WTC11 (cell line): ENCODE measurements at regions not wholly inside any gene's neighbourhood (a gene's known extent, or its start where the extent isn't known, plus 50 kb on each side); places are given as distances from the start of the nearest gene placed in this dataset.

Experiments used
- ATAC-seq: fragments of 200-7000 bp; cut with Tn5 transposase; 2 replicates; pipeline ENCODE4 v1.10.0; 2021; ENCODE audit warnings: mild to moderate bottlenecking, moderate library complexity
- CTCF ChIA-PET: fragments of 300-600 bp; sonication (Branson Sonifier 250); formaldehyde crosslinking; loops from one replicate; lab custom pipeline; 2021; ENCODE audit warnings: antibody characterized with exemption; lab: Charles Lee
- POLR2A ChIA-PET: fragments of 350-600 bp; sonication (Branson Sonifier 250); formaldehyde crosslinking; loops from one replicate; lab custom pipeline; 2021; ENCODE audit warnings: antibody characterized with exemption; lab: Charles Lee
- DNase-seq: peaks from one replicate; pipeline ENCODE4 v3.0.0; 2021; ENCODE audit warnings: low spot score
- H3K27ac Mint-ChIP-seq: 2 replicates; pipeline ENCODE4 v1.8.0; 2021; ENCODE audit warnings: mixed read lengths
- H3K27me3 Mint-ChIP-seq: 2 replicates; pipeline ENCODE4 v1.8.0; 2021; ENCODE audit warnings: low read depth, mild to moderate bottlenecking, moderate library complexity, mixed read lengths
- H3K36me3 Mint-ChIP-seq: 2 replicates; pipeline ENCODE4 v1.8.0; 2021; ENCODE audit warnings: mixed read lengths
- H3K4me1 Mint-ChIP-seq: 2 replicates; pipeline ENCODE4 v1.8.0; 2022; ENCODE audit warnings: mixed read lengths
- H3K4me3 Mint-ChIP-seq: 2 replicates; pipeline ENCODE4 v1.8.0; 2021; ENCODE audit warnings: mild to moderate bottlenecking, moderate library complexity, mixed read lengths
- H3K9me3 Mint-ChIP-seq: 2 replicates; pipeline ENCODE4 v1.8.0; 2021; ENCODE audit warnings: mixed read lengths
- AR ChIP-seq: fragments of 250-450 bp; sonication (Bioruptor Pico); IDR thresholded peaks from 2 replicates; pipeline ENCODE4 v1.9.0; 2021; ENCODE audit warnings: mild to moderate bottlenecking
- ESRRA ChIP-seq: sonication (generic); formaldehyde crosslinking; IDR thresholded peaks from 2 replicates; pipeline ENCODE4 v1.8.1; 2022; ENCODE audit warnings: mild to moderate bottlenecking, missing genetic modification reagents, borderline replicate concordance
- ETV6 ChIP-seq: sonication (generic); formaldehyde crosslinking; IDR thresholded peaks from 2 replicates; pipeline ENCODE4 v1.8.1; 2022; ENCODE audit warnings: mild to moderate bottlenecking, missing genetic modification reagents
- FOXP1 ChIP-seq: sonication (generic); formaldehyde crosslinking; IDR thresholded peaks from 2 replicates; pipeline ENCODE4 v1.8.0; 2022; ENCODE audit warnings: missing genetic modification reagents, mild to moderate bottlenecking, moderate library complexity, borderline replicate concordance
- MXD4 ChIP-seq: fragments of 250-450 bp; sonication (Bioruptor Pico); IDR thresholded peaks from 2 replicates; pipeline ENCODE4 v1.8.0; 2021; ENCODE audit warnings: mild to moderate bottlenecking, moderate library complexity, borderline replicate concordance
- NR2C2 ChIP-seq: sonication (generic); formaldehyde crosslinking; IDR thresholded peaks from 2 replicates; pipeline ENCODE4 v1.8.0; 2022; ENCODE audit warnings: mild to moderate bottlenecking, missing genetic modification reagents
- SOX15 ChIP-seq: fragments of 250-450 bp; sonication (Bioruptor Pico); IDR thresholded peaks from 2 replicates; pipeline ENCODE4 v1.9.0; 2021; ENCODE audit warnings: mild to moderate bottlenecking
- STAT6 ChIP-seq: sonication (generic); formaldehyde crosslinking; conservative IDR thresholded peaks from 2 replicates; pipeline ENCODE4 v1.8.1; 2023; ENCODE audit warnings: mild to moderate bottlenecking, low read depth, missing genetic modification reagents, moderate library complexity
- TEAD4 ChIP-seq: sonication (generic); formaldehyde crosslinking; IDR thresholded peaks from 2 replicates; pipeline ENCODE4 v1.8.0; 2022; ENCODE audit warnings: mild to moderate bottlenecking, missing genetic modification reagents
- ZNF317 ChIP-seq: sonication (generic); formaldehyde crosslinking; IDR thresholded peaks from 2 replicates; pipeline ENCODE4 v1.8.1; 2023; ENCODE audit warnings: low read depth, mild to moderate bottlenecking, moderate library complexity, missing genetic modification reagents, borderline replicate concordance
- ZNF396 ChIP-seq: fragments of 250-450 bp; sonication (Bioruptor Pico); IDR thresholded peaks from 2 replicates; pipeline ENCODE4 v1.8.0; 2021; ENCODE audit warnings: mild to moderate bottlenecking, moderate library complexity, borderline replicate concordance
- ZNF423 ChIP-seq: fragments of 250-450 bp; sonication (Bioruptor Pico); IDR thresholded peaks from 2 replicates; pipeline ENCODE4 v2.1.2; 2022; ENCODE audit warnings: mild to moderate bottlenecking, moderate library complexity
- ZNF425 ChIP-seq: fragments of 250-450 bp; sonication (Bioruptor Pico); conservative IDR thresholded peaks from 2 replicates; pipeline ENCODE4 v1.9.0; 2021; ENCODE audit warnings: mild to moderate bottlenecking
- TF ChIP-seq, protein P1 (sequence below): sonication (generic); formaldehyde crosslinking; IDR thresholded peaks from 2 replicates; pipeline ENCODE4 v1.8.1; 2022; ENCODE audit warnings: low read depth, missing genetic modification reagents, borderline replicate concordance
- TF ChIP-seq, protein P2 (sequence below): sonication (generic); formaldehyde crosslinking; IDR thresholded peaks from 2 replicates; pipeline ENCODE4 v1.8.1; 2022; ENCODE audit warnings: missing genetic modification reagents, borderline replicate concordance

GRCh38 chrX:131801911-131802310, 221.2 kb upstream of the STK26 start (continued):
- TF ChIP-seq, protein P1, sequence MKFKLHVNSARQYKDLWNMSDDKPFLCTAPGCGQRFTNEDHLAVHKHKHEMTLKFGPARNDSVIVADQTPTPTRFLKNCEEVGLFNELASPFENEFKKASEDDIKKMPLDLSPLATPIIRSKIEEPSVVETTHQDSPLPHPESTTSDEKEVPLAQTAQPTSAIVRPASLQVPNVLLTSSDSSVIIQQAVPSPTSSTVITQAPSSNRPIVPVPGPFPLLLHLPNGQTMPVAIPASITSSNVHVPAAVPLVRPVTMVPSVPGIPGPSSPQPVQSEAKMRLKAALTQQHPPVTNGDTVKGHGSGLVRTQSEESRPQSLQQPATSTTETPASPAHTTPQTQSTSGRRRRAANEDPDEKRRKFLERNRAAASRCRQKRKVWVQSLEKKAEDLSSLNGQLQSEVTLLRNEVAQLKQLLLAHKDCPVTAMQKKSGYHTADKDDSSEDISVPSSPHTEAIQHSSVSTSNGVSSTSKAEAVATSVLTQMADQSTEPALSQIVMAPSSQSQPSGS (CRISPR knock-in tag): no peak
- TF ChIP-seq ESRRA (CRISPR knock-in tag): no peak
- TF ChIP-seq FOXP1 (CRISPR knock-in tag): no peak
- no peak for TF ChIP-seq ZNF396 (CRISPR knock-in tag)
- no peak for TF ChIP-seq ZNF425 (CRISPR knock-in tag)

DNA sequence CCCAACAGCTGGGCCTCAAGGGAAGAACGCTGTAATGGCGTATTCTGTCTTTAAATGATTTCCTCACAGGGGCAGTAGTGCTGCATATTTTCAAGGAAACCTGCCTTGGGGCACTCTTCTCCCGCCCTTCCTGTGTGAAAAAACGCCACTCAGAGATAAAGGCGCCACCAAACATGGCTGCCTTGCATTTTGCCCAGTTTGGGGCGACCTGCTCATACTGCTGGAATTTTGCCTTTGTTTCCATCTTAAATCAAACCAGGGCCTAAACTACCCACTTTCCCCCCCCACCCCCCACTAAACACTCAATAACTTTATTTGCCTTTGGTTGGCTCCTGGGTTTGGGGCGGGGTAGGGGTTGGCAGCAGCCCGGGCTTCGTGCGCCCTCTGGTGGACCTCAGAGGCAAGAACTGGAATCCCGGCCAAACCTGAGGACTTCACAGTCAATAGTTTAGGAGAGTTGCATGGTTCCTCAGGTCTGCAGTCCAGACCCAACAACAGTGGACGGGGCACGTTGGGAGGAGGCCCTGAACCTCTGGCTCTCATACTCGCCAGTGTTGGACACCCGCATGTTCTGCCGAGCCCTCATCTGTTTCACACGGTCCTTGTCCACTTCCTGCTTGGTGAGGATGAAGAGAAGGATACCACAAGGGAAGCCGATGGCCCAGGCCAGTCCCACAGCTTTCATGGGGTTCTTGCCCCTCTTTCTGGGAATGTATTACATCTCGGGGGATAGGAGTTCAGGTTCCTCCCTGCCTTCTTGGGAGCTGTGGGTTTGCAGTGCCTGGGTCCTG, 220.1 kb upstream of the STK26 start:
- peaks cover 29% of the 10 kb centered on the region for H3K36me3 Mint-ChIP-seq
- TF ChIP-seq FOXP1 (CRISPR knock-in tag): no peak
- TF ChIP-seq ZNF423: no peak
- TF ChIP-seq MXD4 (CRISPR knock-in tag): no peak
- TF ChIP-seq AR (CRISPR knock-in tag): no peak
- TF ChIP-seq SOX15 (CRISPR knock-in tag): no peak
- TF ChIP-seq TEAD4 (CRISPR knock-in tag): no peak
- no peak for TF ChIP-seq ETV6 (CRISPR knock-in tag)
- TF ChIP-seq ZNF317: no peak
- DNase-seq (peak; percentile 28), ATAC-seq (peak; percentile 95)
- H3K9me3 Mint-ChIP-seq: no peaks in the 10 kb centered on the region
- no peaks in the 10 kb centered on the region for H3K4me1 Mint-ChIP-seq
- H3K27ac Mint-ChIP-seq: no peak overlapping the region
- ChIA-PET POLR2A (no interaction called here), CTCF (no interaction called here)
- H3K27me3 Mint-ChIP-seq: no peaks in the 10 kb centered on the region; the same call in 1 of the 2 replicates
- no peak overlapping the region for H3K4me3 Mint-ChIP-seq

DNA sequence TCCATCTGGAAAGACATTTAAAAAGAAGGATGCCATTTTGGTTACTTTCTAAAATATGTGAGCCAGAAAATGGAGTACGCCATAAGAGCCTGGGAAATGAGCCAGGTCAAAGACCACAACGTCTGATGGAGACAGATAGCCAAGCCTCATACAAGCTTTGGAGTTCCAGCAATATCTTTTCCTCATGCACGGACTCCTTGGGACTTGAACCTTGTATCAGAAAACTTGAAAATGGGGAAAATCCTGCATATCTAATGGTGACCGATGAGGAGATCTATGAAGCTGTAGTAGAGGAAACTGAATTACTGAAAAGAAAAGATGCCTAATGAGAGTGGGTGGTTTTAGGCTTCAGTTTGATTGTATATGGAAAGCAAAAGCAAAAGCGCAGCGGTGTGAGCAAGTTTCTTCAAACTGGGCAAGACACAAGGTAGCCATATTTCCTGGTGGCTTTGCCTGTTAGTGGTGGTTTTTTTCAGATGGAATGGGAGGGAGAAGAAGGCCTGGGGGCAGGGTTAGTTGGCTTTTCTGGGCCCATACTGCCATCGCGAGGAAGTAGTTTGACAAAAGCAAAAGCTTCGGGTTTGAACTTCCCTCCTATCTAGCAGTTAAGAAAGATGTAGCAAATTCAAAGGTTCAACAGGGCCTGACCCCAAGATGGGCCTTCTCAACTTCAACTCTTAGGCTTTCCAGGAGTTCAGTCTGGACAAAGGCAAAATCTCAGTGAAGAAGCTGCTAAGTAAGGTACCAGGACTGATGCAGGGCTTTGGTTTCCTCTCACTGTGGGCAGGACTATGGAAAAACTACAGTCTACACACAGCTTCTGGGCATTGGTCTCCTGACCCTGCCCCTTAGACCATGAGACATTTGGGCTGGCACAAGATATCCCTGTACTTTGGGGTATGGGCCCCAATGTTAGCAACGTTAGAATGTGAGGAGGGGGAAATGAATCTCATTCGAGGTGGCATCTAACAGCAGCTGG, 210.0 kb upstream of the STK26 start:
- ATAC-seq: no peak
- TF ChIP-seq NR2C2 (CRISPR knock-in tag) (no peak), STAT6 (CRISPR knock-in tag) (no peak), ZNF425 (CRISPR knock-in tag) (no peak)
- TF ChIP-seq, protein P2, sequence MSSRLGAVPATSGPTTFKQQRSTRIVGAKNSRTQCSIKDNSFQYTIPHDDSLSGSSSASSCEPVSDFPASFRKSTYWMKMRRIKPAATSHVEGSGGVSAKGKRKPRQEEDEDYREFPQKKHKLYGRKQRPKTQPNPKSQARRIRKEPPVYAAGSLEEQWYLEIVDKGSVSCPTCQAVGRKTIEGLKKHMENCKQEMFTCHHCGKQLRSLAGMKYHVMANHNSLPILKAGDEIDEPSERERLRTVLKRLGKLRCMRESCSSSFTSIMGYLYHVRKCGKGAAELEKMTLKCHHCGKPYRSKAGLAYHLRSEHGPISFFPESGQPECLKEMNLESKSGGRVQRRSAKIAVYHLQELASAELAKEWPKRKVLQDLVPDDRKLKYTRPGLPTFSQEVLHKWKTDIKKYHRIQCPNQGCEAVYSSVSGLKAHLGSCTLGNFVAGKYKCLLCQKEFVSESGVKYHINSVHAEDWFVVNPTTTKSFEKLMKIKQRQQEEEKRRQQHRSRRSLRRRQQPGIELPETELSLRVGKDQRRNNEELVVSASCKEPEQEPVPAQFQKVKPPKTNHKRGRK (CRISPR knock-in tag): no peak

More for the DNA sequence above, 210.0 kb upstream of the STK26 start:
- H3K4me3 Mint-ChIP-seq: no peak overlapping the region
- H3K9me3 Mint-ChIP-seq: peaks cover 24% of the 10 kb centered on the region
- CTCF ChIA-PET: no interaction called here
- H3K27ac Mint-ChIP-seq: peak overlapping the region; percentile 74
- DNase-seq: no peak
- H3K4me1 Mint-ChIP-seq: no peaks in the 10 kb centered on the region
- no peaks in the 10 kb centered on the region for H3K27me3 Mint-ChIP-seq
- POLR2A ChIA-PET: no interaction called here
- peaks cover 42% of the 10 kb centered on the region for H3K36me3 Mint-ChIP-seq
